ENCODE measurements at regions not wholly inside any gene's neighbourhood (a gene's known extent, or its start where the extent isn't known, plus 50 kb on each side); places are given as distances from the start of the nearest gene placed in this dataset.

DNA sequence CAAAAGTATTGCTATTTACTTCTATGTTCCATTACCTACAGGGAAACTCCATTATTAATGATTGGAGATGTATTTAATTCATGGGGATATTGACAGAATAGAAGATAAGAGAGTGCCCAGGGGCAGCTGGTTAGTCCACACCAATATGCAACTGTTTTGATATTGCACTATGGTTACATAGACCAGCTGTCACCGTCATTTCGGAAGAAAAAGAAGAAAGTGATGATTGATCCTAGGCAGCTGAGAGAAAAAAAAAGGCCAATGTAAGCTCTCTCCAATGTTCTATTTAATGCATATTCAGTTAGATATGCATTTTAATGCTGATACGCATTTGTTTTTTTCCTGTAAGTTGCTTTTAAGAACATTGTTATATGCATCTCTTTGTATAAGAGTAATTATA, 1367.2 kb downstream of the KCNT2 start:
- TF ChIP-seq CTCF (IDR thresholded peaks at IDR 0.05; ENCODE audit: insufficient read depth, low read length, missing control alignments) = no peak
- ChIA-PET CTCF (no interaction called here), POLR2A (no interaction called here)
- no peak overlapping the region for H3K4me3 ChIP-seq (ENCODE audit: low read depth, low read length)
- no peak for DNase-seq (ENCODE audit: low read depth, low spot score)

GRCh38 chr1:195238313-195238712, 1369.9 kb downstream of the KCNT2 start:
- no peak for TF ChIP-seq CTCF (IDR thresholded peaks at IDR 0.05; ENCODE audit: insufficient read depth, low read length, missing control alignments)
- ChIA-PET CTCF (no interaction called here), POLR2A (no interaction called here)
- H3K4me3 ChIP-seq (ENCODE audit: low read depth, low read length) = no peak overlapping the region
- no peak for DNase-seq (ENCODE audit: low read depth, low spot score)

DNA sequence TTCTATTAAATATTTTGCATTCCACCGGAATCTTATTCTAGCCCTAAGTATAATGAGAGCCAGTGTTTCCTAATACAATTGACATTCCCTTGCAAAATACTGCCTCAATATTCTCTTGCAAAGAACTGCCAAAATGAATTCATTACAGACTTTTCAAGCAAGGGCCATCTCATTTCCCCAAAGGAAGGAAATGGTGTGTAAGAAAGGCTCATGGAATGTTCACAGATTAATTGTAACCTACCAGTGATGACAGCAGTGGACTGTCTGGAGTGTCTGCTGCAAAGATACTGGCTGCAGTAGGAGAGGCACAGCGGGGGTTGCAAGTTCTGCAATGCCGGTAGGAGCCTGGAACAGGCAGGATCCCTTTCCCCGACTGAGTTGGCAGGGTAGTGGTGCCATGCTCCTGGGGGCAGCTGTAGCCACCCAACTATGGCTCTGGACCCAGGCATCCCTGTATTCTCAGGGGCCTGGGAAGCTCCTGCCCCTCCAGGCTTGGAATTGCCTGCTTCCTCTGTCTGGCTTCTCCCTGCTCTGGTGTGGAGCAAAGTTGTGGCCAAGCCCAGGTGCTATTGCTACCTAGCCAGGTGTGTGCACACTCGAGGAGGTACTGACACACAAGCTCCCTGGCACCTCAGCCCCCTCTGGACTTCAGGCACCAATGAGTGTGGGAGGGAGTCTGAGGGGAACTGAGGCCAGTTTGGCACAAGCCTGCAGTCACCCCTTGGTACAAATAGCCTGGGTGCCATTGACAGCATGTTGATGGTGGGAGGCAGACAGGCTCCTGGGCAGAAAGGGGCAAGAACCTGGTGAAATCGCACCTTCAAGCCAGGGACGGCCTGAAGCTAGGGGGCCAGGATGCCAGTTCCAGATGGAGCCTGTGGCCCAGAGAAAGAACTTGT, 1371.0 kb downstream of the KCNT2 start:
- POLR2A ChIA-PET = no interaction called here

GRCh38 chr1:195218428-195219212, 1389.6 kb downstream of the KCNT2 start:
- POLR2A ChIA-PET = no interaction called here
- CTCF ChIA-PET = no interaction called here
- no peak overlapping the region for H3K4me3 ChIP-seq (ENCODE audit: low read depth, low read length)
- TF ChIP-seq CTCF (IDR thresholded peaks at IDR 0.05; ENCODE audit: insufficient read depth, low read length, missing control alignments) = no peak
- DNase-seq (ENCODE audit: low read depth, low spot score) = no peak

More for the DNA sequence above, 1371.0 kb downstream of the KCNT2 start:
- no peak for TF ChIP-seq CTCF (IDR thresholded peaks at IDR 0.05; ENCODE audit: insufficient read depth, low read length, missing control alignments)
- peak; percentile 1 for DNase-seq (ENCODE audit: low read depth, low spot score)
- H3K4me3 ChIP-seq (ENCODE audit: low read depth, low read length) = no peak overlapping the region
- CTCF ChIA-PET = no interaction called here

DNA sequence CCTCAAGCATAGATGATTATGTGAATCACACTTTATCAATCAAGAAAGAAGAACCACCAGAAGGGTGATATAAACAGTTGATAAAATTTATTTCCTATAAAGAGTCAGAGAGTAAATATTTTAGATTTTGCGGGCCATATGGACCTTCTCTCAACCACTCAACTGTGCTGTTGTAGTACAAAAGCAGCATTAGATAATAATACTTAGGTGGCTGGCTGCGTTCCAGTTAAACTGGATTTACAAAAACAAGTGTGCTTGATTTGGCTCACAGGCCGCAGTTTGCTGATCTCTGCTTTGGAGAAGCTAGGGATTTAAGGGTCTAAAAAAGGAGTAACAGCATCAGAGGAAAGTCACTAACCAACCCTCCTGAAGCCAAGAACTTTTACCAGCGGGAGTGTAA, 1406.0 kb downstream of the KCNT2 start:
- DNase-seq (ENCODE audit: low read depth, low spot score) = no peak
- ChIA-PET CTCF (no interaction called here), POLR2A (no interaction called here)
- no peak overlapping the region for H3K4me3 ChIP-seq (ENCODE audit: low read depth, low read length)
- TF ChIP-seq CTCF (IDR thresholded peaks at IDR 0.05; ENCODE audit: insufficient read depth, low read length, missing control alignments) = no peak

DNA sequence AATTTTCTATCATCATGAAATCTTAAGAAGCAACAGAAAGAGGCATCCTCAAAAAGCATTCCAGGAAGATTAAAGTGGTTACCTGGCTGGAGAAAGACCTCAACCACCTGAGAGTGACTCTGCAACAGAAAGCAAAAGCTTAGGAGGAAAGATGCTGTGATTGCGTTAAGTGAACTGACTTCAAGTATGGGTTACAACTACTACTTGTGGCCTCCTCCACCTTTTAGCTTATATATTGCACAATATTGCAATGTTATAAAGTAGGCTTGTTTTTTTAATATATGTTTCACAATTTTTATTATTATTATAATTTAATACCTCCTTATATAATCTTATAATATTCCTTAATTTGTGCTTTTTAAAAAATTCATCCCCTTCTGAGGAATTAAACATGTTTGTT, 1407.5 kb downstream of the KCNT2 start:
- ChIA-PET CTCF (no interaction called here), POLR2A (no interaction called here)
- no peak for TF ChIP-seq CTCF (IDR thresholded peaks at IDR 0.05; ENCODE audit: insufficient read depth, low read length, missing control alignments)

More for the DNA sequence above, 1407.5 kb downstream of the KCNT2 start:
- no peak overlapping the region for H3K4me3 ChIP-seq (ENCODE audit: low read depth, low read length)
- DNase-seq (ENCODE audit: low read depth, low spot score) = no peak

Measured in AG04449 (cell line).